HEK293 (cell line): ENCODE measurements at regions not wholly inside any gene's neighbourhood (a gene's known extent, or its start where the extent isn't known, plus 50 kb on each side); places are given as distances from the start of the nearest gene placed in this dataset.

Experiments used
- CTCF ChIA-PET: fragments of 350-600 bp; formaldehyde crosslinking; extraction: SDS; loops from one replicate; lab custom pipeline; 2021; ENCODE audit warnings: antibody characterized with exemption; lab: Yijun Ruan, JAX
- POLR2A ChIA-PET: fragments of 300-600 bp; formaldehyde crosslinking; extraction: SDS; loops from one replicate; lab custom pipeline; 2020; ENCODE audit warnings: antibody characterized with exemption, inconsistent platforms; lab: Yijun Ruan, JAX
- H3K27ac ChIP-seq: fragments of 200-500 bp; sonication (Bioruptor generic); 2 replicates; pipeline ENCODE4 v1.5.1; 2014; ENCODE audit warnings: low read depth, low read length, control low read depth, inconsistent platforms; ENCODE audit errors: extremely low read depth
- H3K36me3 ChIP-seq, 2 experiments: fragments of 200-500 bp in 1 of 2; sonication (Bioruptor generic) in 1 of 2; 1 replicate in 1 of 2; 2 replicates in 1 of 2; pipeline ENCODE4 v1.5.1; 2014 to 2017; ENCODE audit warnings: inconsistent platforms in 2 of 2, low read length in 2 of 2; ENCODE audit not compliant: control insufficient read depth in 2 of 2, insufficient read depth in 1 of 2
- H3K4me1 ChIP-seq: fragments of 200-500 bp; sonication (Bioruptor generic); 2 replicates; pipeline ENCODE4 v1.5.1; 2014; ENCODE audit warnings: mild to moderate bottlenecking, low read length, inconsistent platforms; ENCODE audit not compliant: control insufficient read depth, insufficient read depth
- H3K4me3 ChIP-seq: 2 replicates; pipeline ENCODE4 v1.5.1; 2011; ENCODE audit warnings: low read depth, mild to moderate bottlenecking, control low read depth, low read length, moderate library complexity
- H3K9me3 ChIP-seq: fragments of 200-500 bp; sonication (Bioruptor generic); 2 replicates; pipeline ENCODE4 v1.5.1; 2014; ENCODE audit warnings: low read depth, low read length, inconsistent platforms; ENCODE audit not compliant: control insufficient read depth, insufficient read depth
- AEBP2 ChIP-seq: fragments of 450-650 bp; formaldehyde crosslinking; IDR thresholded peaks from 2 replicates; pipeline ENCODE4 v1.5.1; 2016; ENCODE audit warnings: missing biosample characterization, missing genetic modification characterization, borderline replicate concordance
- KLF17 ChIP-seq: fragments of 450-650 bp; formaldehyde crosslinking; IDR thresholded peaks from 2 replicates; pipeline ENCODE4 v1.5.1; 2016; ENCODE audit warnings: missing biosample characterization, missing genetic modification characterization
- SP7 ChIP-seq: fragments of 450-650 bp; formaldehyde crosslinking; IDR thresholded peaks from 2 replicates; pipeline ENCODE4 v1.5.1; 2016; ENCODE audit warnings: missing biosample characterization, missing genetic modification characterization
- YY2 ChIP-seq: fragments of 450-650 bp; formaldehyde crosslinking; IDR thresholded peaks from 2 replicates; pipeline ENCODE4 v1.5.1; 2016; ENCODE audit warnings: missing biosample characterization, missing genetic modification characterization
- ZFP41 ChIP-seq: fragments of 450-650 bp; formaldehyde crosslinking; IDR thresholded peaks from 2 replicates; pipeline ENCODE4 v1.5.1; 2016; ENCODE audit warnings: missing biosample characterization, missing genetic modification characterization, borderline replicate concordance
- ZFP69B ChIP-seq: fragments of 450-650 bp; formaldehyde crosslinking; IDR thresholded peaks from 2 replicates; pipeline ENCODE4 v1.5.1; 2016; ENCODE audit warnings: missing biosample characterization, missing genetic modification characterization
- ZNF121 ChIP-seq: fragments of 450-650 bp; formaldehyde crosslinking; IDR thresholded peaks from 2 replicates; pipeline ENCODE4 v1.5.1; 2016; ENCODE audit warnings: missing biosample characterization, missing genetic modification characterization
- ZNF146 ChIP-seq: fragments of 450-650 bp; formaldehyde crosslinking; IDR thresholded peaks from 2 replicates; pipeline ENCODE4 v1.5.1; 2016; ENCODE audit warnings: missing biosample characterization, missing genetic modification characterization
- ZNF155 ChIP-seq: fragments of 450-650 bp; formaldehyde crosslinking; IDR thresholded peaks from 2 replicates; pipeline ENCODE4 v1.5.1; 2016; ENCODE audit warnings: missing biosample characterization, missing genetic modification characterization
- ZNF398 ChIP-seq: fragments of 450-650 bp; formaldehyde crosslinking; IDR thresholded peaks from 2 replicates; pipeline ENCODE4 v1.5.1; 2017; ENCODE audit warnings: missing biosample characterization, missing genetic modification characterization
- ZNF488 ChIP-seq: fragments of 450-650 bp; formaldehyde crosslinking; IDR thresholded peaks from 2 replicates; pipeline ENCODE4 v1.5.1; 2016; ENCODE audit warnings: missing biosample characterization, missing genetic modification characterization
- ZNF501 ChIP-seq: fragments of 450-650 bp; formaldehyde crosslinking; IDR thresholded peaks from 2 replicates; pipeline ENCODE4 v1.5.1; 2016; ENCODE audit warnings: missing biosample characterization, missing genetic modification characterization
- ZXDB ChIP-seq: fragments of 450-650 bp; formaldehyde crosslinking; IDR thresholded peaks from 2 replicates; pipeline ENCODE4 v1.5.1; 2016; ENCODE audit warnings: missing biosample characterization, missing genetic modification characterization
- TF ChIP-seq, protein P1 (sequence below): fragments of 450-650 bp; formaldehyde crosslinking; IDR thresholded peaks from 2 replicates; pipeline ENCODE4 v1.5.1; 2016; ENCODE audit warnings: missing biosample characterization, missing genetic modification characterization
- TF ChIP-seq, protein P2 (sequence below): fragments of 450-650 bp; formaldehyde crosslinking; IDR thresholded peaks from 2 replicates; pipeline ENCODE4 v1.5.1; 2017; ENCODE audit warnings: missing biosample characterization, missing genetic modification characterization
- TF ChIP-seq, protein P3 (sequence below): fragments of 450-650 bp; formaldehyde crosslinking; IDR thresholded peaks from 2 replicates; pipeline ENCODE4 v1.5.1; 2016; ENCODE audit warnings: missing biosample characterization, missing genetic modification characterization
- TF ChIP-seq, protein P4 (sequence below): fragments of 450-650 bp; formaldehyde crosslinking; IDR thresholded peaks from 2 replicates; pipeline ENCODE4 v1.5.1; 2016; ENCODE audit warnings: missing biosample characterization, missing genetic modification characterization, low read depth

- no peak for TF ChIP-seq ZNF398 (tag by site-specific recombination)
- TF ChIP-seq, protein P1, sequence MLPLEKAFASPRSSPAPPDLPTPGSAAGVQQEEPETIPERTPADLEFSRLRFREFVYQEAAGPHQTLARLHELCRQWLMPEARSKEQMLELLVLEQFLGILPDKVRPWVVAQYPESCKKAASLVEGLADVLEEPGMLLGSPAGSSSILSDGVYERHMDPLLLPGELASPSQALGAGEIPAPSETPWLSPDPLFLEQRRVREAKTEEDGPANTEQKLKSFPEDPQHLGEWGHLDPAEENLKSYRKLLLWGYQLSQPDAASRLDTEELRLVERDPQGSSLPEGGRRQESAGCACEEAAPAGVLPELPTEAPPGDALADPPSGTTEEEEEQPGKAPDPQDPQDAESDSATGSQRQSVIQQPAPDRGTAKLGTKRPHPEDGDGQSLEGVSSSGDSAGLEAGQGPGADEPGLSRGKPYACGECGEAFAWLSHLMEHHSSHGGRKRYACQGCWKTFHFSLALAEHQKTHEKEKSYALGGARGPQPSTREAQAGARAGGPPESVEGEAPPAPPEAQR (tag by site-specific recombination) = no peak
- TF ChIP-seq ZNF501 (tag by site-specific recombination) = no peak
- TF ChIP-seq ZFP69B (tag by site-specific recombination) = no peak
- TF ChIP-seq AEBP2 (tag by site-specific recombination) = no peak
- no peak for TF ChIP-seq ZXDB
- TF ChIP-seq ZFP41 (tag by site-specific recombination) = no peak
- TF ChIP-seq SP7 (tag by site-specific recombination) = no peak
- no peak for TF ChIP-seq ZNF146 (tag by site-specific recombination)
- TF ChIP-seq KLF17 (tag by site-specific recombination) = no peak
- TF ChIP-seq, protein P2, sequence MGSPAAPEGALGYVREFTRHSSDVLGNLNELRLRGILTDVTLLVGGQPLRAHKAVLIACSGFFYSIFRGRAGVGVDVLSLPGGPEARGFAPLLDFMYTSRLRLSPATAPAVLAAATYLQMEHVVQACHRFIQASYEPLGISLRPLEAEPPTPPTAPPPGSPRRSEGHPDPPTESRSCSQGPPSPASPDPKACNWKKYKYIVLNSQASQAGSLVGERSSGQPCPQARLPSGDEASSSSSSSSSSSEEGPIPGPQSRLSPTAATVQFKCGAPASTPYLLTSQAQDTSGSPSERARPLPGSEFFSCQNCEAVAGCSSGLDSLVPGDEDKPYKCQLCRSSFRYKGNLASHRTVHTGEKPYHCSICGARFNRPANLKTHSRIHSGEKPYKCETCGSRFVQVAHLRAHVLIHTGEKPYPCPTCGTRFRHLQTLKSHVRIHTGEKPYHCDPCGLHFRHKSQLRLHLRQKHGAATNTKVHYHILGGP (tag by site-specific recombination) = no peak
- TF ChIP-seq YY2 (tag by site-specific recombination) = no peak
- TF ChIP-seq ZNF121 (tag by site-specific recombination) = no peak
- TF ChIP-seq, protein P3, sequence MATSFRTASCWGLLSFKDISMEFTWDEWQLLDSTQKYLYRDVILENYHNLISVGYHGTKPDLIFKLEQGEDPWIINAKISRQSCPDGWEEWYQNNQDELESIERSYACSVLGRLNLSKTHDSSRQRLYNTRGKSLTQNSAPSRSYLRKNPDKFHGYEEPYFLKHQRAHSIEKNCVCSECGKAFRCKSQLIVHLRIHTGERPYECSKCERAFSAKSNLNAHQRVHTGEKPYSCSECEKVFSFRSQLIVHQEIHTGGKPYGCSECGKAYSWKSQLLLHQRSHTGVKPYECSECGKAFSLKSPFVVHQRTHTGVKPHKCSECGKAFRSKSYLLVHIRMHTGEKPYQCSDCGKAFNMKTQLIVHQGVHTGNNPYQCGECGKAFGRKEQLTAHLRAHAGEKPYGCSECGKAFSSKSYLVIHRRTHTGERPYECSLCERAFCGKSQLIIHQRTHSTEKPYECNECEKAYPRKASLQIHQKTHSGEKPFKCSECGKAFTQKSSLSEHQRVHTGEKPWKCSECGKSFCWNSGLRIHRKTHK (tag by site-specific recombination) = no peak
- no peak for TF ChIP-seq ZNF155 (tag by site-specific recombination)
- no peak for TF ChIP-seq ZNF488
- TF ChIP-seq, protein P4, sequence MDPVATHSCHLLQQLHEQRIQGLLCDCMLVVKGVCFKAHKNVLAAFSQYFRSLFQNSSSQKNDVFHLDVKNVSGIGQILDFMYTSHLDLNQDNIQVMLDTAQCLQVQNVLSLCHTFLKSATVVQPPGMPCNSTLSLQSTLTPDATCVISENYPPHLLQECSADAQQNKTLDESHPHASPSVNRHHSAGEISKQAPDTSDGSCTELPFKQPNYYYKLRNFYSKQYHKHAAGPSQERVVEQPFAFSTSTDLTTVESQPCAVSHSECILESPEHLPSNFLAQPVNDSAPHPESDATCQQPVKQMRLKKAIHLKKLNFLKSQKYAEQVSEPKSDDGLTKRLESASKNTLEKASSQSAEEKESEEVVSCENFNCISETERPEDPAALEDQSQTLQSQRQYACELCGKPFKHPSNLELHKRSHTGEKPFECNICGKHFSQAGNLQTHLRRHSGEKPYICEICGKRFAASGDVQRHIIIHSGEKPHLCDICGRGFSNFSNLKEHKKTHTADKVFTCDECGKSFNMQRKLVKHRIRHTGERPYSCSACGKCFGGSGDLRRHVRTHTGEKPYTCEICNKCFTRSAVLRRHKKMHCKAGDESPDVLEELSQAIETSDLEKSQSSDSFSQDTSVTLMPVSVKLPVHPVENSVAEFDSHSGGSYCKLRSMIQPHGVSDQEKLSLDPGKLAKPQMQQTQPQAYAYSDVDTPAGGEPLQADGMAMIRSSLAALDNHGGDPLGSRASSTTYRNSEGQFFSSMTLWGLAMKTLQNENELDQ (tag by site-specific recombination) = no peak
Observed at GRCh38 chr17:56030009-56030624, 123.2 kb upstream of the ANKFN1 start.

More at GRCh38 chr17:56030009-56030624, 123.2 kb upstream of the ANKFN1 start:
- H3K4me1 ChIP-seq = no peaks in the 10 kb centered on the region
- ChIA-PET CTCF (no interaction called here), POLR2A (no interaction called here)
- no peaks in the 10 kb centered on the region for H3K36me3 ChIP-seq
- no peak overlapping the region for H3K27ac ChIP-seq
- H3K9me3 ChIP-seq = no peaks in the 10 kb centered on the region
- H3K4me3 ChIP-seq = no peak overlapping the region
